ENCODE measurements at regions not wholly inside any gene's neighbourhood (a gene's known extent, or its start where the extent isn't known, plus 50 kb on each side); places are given as distances from the start of the nearest gene placed in this dataset.

DNA sequence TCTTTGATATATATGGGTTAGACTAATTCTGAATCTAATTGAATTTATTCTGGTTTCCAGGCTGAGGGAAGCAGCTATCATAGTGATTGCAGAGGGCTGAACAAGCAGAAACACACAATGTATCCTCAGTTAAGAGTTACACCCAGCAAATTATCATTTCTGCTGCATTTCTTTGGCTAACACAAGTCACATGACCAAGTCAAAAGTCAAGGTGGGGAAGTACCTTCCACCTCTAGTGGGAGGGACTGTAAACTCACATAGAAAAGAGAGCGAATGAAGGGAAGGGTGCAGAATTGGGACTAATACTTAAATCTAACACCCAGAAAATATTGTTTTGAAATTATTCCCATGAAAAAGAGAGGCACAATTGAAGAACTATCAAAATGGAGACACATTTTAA lies 719.7 kb upstream of the MMS22L start:
- H3K9me3 ChIP-seq (ENCODE audit: control insufficient read depth, insufficient read depth, low read length): no peaks in the 10 kb centered on the region

GRCh38 chr6:98014442-98015201 lies 731.6 kb upstream of the MMS22L start:
- no peaks in the 10 kb centered on the region for H3F3A ChIP-seq (ENCODE audit: control insufficient read depth, insufficient read depth)
- no peaks in the 10 kb centered on the region for H3K36me3 ChIP-seq (ENCODE audit: control insufficient read depth, low read length)
- no peak overlapping the region for H3K4me3 ChIP-seq (ENCODE audit: low read length)
- H3K4me1 ChIP-seq (ENCODE audit: control insufficient read depth, low read length): no peaks in the 10 kb centered on the region
- no peaks in the 10 kb centered on the region for H3K9me2 ChIP-seq (replicated peaks; ENCODE audit: control insufficient read depth, low read length)
- H4K20me1 ChIP-seq (ENCODE audit: control insufficient read depth, insufficient read depth, low read depth, low read length): no peaks in the 10 kb centered on the region
- no peaks in the 10 kb centered on the region for H3K79me2 ChIP-seq (ENCODE audit: control insufficient read depth, low read length)
- no peak overlapping the region for H3K4me2 ChIP-seq (ENCODE audit: low read length)
- H3K9me3 ChIP-seq (ENCODE audit: control insufficient read depth, insufficient read depth, low read length): no peaks in the 10 kb centered on the region
- TF ChIP-seq EZH2phosphoT487 (IDR thresholded peaks at IDR 0.05; ENCODE audit: borderline replicate concordance, low read length) (no peak), CTCF (IDR thresholded peaks at IDR 0.05; ENCODE audit: low read depth, low read length, poor library complexity, severe bottlenecking) (no peak)
- no peaks in the 10 kb centered on the region for H3K27me3 ChIP-seq (ENCODE audit: control insufficient read depth, low read length)
- H3K27ac ChIP-seq (ENCODE audit: low read depth, low read length): no peak overlapping the region

More for the DNA sequence above, 719.7 kb upstream of the MMS22L start:
- no peaks in the 10 kb centered on the region for H3K9me2 ChIP-seq (replicated peaks; ENCODE audit: control insufficient read depth, low read length)
- no peaks in the 10 kb centered on the region for H3K36me3 ChIP-seq (ENCODE audit: control insufficient read depth, low read length)
- H3K4me3 ChIP-seq (ENCODE audit: low read length): no peak overlapping the region
- H3K4me2 ChIP-seq (ENCODE audit: low read length): no peak overlapping the region
- H3K27me3 ChIP-seq (ENCODE audit: control insufficient read depth, low read length): no peaks in the 10 kb centered on the region
- H3K79me2 ChIP-seq (ENCODE audit: control insufficient read depth, low read length): no peaks in the 10 kb centered on the region
- no peaks in the 10 kb centered on the region for H3K4me1 ChIP-seq (ENCODE audit: control insufficient read depth, low read length)
- H3F3A ChIP-seq (ENCODE audit: control insufficient read depth, insufficient read depth): no peaks in the 10 kb centered on the region
- TF ChIP-seq EZH2phosphoT487 (IDR thresholded peaks at IDR 0.05; ENCODE audit: borderline replicate concordance, low read length): no peak
- TF ChIP-seq CTCF (IDR thresholded peaks at IDR 0.05; ENCODE audit: low read depth, low read length, poor library complexity, severe bottlenecking): no peak
- H3K27ac ChIP-seq (ENCODE audit: low read depth, low read length): no peak overlapping the region
- H4K20me1 ChIP-seq (ENCODE audit: control insufficient read depth, insufficient read depth, low read depth, low read length): no peaks in the 10 kb centered on the region

DNA sequence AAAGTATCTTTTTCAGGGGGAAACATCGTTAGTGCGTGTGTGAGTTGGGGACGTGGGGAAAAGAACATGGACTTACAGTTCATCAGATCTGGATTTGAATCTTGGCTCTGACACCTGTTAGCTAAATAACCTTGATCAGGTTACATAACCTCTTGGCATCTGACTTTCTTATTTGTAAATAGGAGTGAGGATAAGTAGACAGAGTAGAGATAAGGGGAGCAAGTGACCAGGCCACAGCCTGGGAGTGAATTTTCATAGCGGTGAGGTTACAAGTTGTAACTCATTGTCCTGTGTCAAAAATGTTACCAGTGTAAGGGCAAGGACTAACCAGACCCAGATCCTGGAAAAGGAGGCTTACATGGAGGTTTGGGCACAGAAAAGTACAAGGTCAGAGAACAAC lies 733.5 kb upstream of the MMS22L start:
- no peak overlapping the region for H3K4me2 ChIP-seq (ENCODE audit: low read length)
- no peaks in the 10 kb centered on the region for H4K20me1 ChIP-seq (ENCODE audit: control insufficient read depth, insufficient read depth, low read depth, low read length)
- TF ChIP-seq CTCF (IDR thresholded peaks at IDR 0.05; ENCODE audit: low read depth, low read length, poor library complexity, severe bottlenecking): no peak
- TF ChIP-seq EZH2phosphoT487 (IDR thresholded peaks at IDR 0.05; ENCODE audit: borderline replicate concordance, low read length): no peak
- H3K79me2 ChIP-seq (ENCODE audit: control insufficient read depth, low read length): no peaks in the 10 kb centered on the region
- no peaks in the 10 kb centered on the region for H3K27me3 ChIP-seq (ENCODE audit: control insufficient read depth, low read length)
- H3K4me1 ChIP-seq (ENCODE audit: control insufficient read depth, low read length): no peaks in the 10 kb centered on the region
- no peaks in the 10 kb centered on the region for H3K9me2 ChIP-seq (replicated peaks; ENCODE audit: control insufficient read depth, low read length)
- no peak overlapping the region for H3K27ac ChIP-seq (ENCODE audit: low read depth, low read length)
- no peaks in the 10 kb centered on the region for H3F3A ChIP-seq (ENCODE audit: control insufficient read depth, insufficient read depth)
- no peak overlapping the region for H3K4me3 ChIP-seq (ENCODE audit: low read length)
- no peaks in the 10 kb centered on the region for H3K9me3 ChIP-seq (ENCODE audit: control insufficient read depth, insufficient read depth, low read length)
- H3K36me3 ChIP-seq (ENCODE audit: control insufficient read depth, low read length): no peaks in the 10 kb centered on the region
